Superior temporal gyrus (tissue), 1 donor: ENCODE measurements at regions not wholly inside any gene's neighbourhood (a gene's known extent, or its start where the extent isn't known, plus 50 kb on each side); places are given as distances from the start of the nearest gene placed in this dataset.
"Not testable (repeated sequence)": the region's sequence is repeated elsewhere in the genome, so short reads cannot be mapped to it uniquely, and the experiment has no call there.

Experiments used
- DNase-seq: peaks from one replicate; pipeline ENCODE4 v3.0.0-alpha.2; 2016; ENCODE audit errors: extremely low spot score

DNA sequence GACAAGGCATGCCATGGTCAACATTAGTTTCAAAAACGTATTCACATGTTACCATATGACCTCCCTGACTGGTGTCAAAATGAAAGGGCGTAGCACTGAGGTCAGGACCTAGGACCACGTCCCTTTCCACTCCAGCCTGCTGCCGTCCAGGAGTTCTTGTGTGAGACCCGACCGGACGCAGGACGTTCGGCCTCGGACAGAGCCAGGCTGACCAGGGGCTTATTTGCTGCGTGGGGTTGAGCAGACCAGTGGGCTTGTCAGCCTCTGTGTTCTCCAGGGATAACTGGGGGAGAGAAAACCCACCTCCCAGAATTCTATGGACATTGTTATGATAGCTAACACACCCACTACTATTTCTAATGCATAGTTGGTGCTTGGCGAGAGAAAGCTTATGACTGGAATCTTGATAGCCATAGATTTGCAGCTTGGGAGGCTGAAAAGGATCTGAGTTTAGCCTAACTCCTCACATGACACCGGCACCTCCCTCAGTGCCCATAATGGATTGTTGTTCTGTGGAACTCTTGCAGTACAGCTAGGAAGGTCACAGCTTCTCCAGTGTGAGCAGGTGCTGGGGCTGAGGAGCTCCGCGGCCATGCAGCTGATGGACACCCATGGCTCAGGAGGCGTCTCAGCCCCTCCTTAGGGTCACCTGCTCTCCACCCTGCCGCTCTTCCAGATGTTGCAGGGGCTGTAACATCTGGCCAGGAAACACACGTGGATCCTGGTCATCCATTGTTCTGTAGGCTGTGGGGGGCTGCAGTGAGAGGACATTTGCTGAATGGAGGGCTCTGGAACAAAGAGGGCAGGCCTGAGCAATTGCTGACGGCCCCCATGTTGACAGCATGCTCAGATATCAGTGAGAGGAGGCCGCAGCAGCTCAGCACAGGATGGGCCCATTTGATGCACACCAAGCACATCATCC is 368.4 kb downstream of the IRX2 start:
- DNase-seq: no peak

DNA sequence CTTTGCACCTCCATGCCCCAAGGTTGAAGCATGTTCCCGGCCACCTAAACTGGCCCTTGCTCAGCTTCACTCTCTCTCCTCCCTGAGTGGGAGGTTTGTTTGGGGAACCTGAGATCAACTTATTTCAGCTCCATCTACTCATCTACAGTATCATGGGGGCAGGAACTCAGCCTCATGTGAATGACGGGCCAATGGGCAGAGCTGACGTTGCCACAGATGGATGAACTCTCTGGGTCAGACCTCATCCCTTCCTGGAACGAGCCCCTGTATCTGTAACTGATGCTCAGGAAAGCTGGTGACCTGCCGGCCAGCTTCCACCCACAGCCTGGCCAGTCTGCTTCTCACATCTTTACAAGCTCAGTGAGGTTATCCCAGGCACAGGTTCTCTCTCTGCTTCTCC is 369.6 kb downstream of the IRX2 start:
- no peak for DNase-seq

DNA sequence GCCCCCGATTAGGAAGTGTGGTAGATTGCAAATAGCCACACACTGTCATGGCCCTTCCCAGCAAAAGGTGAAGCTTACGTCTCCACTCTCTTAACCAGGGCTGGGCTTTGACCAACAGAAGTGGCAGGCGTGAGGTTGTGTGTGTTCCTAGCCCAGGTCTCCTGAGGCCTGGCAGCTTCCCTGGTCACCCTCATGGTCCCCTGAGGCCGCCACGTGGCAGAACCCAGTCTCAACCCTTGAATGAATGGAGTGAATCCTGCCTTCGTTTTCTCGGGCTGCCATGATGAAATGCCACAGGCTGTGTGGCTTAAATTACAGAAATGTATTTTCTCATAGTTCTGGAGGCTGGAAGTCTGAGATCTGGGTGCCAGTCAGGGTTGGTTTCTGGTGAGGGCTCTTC is 370.4 kb downstream of the IRX2 start:
- no peak for DNase-seq

DNA sequence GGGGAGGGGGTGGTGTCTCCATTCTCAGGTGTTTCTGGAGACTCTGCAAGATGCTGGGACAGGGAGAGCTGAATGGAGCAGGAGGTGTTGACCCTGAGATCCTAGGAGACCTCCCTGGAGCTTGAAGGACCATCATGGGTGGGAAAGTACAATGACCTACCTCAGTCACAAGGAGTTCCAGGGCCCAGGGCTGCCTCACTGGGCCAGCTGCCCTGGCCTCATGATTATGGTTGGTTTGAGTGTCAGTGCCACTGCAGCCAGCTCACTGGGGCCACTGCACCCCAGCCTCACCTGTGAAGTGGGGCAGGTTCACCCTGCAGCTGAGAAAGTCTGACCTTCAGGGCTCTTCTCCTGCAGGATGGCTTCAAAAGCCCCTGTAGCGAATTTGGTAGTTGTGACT is 372.5 kb downstream of the IRX2 start:
- DNase-seq: no peak

- DNase-seq: no peak
These were observed 373.4 kb downstream of the IRX2 start for GRCh38 chr5:2378108-2378507.

GRCh38 chr5:2376486-2376885 is 375.0 kb downstream of the IRX2 start:
- DNase-seq: no peak

DNA sequence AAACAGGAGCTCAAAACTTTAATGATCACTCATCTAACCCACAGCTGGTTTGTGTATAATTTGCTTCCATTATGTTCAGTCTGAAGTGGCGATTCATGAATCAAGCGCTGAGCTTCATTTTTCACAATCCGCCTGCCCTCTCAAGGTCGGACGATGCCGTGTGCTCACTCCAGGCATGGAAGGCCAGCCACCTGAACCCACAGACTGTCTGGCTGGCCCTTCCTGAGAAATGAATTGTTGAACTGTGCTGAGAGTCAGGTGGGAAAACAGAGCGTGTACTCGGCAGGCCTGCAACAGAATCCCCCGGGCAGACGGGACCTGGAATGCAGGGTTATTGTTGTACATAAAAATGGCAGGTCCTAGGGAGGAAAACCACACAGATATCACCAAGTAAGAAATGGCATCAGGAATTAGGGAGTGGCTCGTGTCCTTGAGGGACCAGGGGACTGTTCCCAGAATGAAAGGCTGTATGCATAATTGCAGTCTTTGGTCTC is 375.7 kb downstream of the IRX2 start:
- DNase-seq: no peak

- DNase-seq: no peak
These were observed 376.2 kb downstream of the IRX2 start for GRCh38 chr5:2375291-2375690.

DNA sequence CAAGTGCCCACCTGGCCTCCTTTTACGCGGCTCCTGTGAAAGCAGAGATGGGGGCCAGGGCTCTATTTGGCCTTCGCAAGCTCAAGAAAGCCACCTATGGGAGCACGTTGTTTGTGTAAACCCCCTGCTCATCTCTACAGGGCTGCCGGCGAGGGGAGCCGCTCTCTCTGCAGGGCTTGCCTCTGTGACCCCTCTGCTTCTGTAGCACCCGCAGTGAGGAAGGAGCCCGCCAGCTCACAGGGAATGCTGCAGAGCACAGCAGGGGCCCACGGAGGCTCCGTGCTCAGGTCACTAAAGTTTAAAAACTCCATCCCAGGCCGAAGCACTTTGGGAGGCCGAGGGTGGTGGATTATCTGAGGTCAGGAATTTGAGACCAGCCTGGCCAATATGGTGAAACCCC is 376.8 kb downstream of the IRX2 start:
- DNase-seq: no peak

GRCh38 chr5:2373631-2374030 is 377.8 kb downstream of the IRX2 start:
- no peak for DNase-seq

- DNase-seq: no peak
These were observed 380.1 kb downstream of the IRX2 start for GRCh38 chr5:2371419-2371710.

- DNase-seq: no peak
These were observed 380.7 kb downstream of the IRX2 start for GRCh38 chr5:2370626-2371418.

DNA sequence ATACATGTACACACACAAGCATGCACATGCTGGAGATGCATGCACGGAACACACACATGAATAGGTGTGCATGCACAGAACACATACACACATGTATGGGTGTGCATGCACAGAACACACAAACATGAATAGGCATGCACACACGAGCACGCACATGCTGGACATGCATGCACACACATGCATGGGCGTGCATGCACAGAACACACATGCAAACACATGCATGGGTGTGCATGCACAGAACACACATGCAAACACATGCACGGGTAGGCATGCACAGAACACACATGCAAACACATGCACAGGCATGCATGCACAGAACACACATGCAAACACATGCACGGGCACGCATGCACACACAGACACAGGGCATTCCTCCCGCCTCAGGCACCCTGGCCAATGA is 382.3 kb downstream of the IRX2 start:
- no peak for DNase-seq

DNA sequence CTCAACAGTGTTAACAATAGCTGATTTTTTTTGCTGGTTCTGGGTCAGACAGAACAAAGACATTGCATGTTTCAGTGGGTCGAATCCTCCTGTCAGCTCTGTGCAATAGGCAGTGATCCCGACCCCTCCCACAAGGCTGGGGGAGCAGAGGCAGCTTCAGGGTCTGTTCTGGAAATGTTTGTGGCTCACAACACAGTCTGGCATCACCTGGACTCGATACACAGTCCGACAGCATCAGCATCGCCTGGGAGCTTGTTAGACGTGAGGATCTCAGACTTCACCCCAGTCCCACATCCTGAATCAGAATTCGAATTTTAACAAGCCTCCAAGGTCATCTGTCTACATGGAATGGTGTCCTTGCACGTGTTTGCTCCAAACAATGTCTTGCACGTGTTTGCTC is 384.7 kb downstream of the IRX2 start:
- DNase-seq: no peak

DNA sequence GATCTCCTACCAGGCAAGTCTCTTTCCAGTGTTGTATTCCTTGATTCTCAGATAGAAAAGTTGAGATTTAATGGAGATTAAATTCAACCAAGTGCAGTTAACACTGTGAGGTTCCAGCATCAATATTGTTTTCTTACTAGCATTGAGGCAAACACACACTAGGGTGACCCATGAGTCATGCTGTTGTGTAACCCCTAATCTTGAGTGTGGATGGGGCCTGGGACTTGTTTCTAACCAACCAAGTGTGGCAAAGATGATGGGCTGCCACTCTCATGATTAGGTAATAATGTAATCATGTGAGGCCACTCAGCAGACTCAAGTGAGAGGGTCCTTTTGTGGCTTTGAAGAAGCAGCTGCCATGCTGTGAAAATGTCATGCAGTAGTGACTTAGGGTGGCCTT is 394.2 kb downstream of the IRX2 start:
- DNase-seq: no peak

DNA sequence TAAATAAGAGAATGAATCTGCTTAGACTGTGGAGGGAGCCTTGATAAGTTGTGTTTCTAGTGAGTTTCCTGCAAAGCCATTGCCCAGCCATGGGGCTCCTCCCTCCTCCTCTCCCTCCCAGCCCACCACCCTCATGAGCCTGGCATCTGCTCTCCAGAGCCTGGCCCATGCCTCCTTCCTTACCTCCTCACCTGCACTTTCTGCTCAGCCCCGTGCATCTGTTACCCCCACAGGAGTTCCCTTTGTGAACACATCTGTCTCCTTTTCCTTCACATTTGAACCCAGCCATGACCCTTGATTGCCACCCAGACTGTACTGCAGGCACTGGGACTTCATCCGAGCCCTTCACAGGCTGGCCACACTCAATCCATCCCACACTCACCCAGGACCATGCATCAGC is 395.6 kb downstream of the IRX2 start:
- DNase-seq: no peak

DNA sequence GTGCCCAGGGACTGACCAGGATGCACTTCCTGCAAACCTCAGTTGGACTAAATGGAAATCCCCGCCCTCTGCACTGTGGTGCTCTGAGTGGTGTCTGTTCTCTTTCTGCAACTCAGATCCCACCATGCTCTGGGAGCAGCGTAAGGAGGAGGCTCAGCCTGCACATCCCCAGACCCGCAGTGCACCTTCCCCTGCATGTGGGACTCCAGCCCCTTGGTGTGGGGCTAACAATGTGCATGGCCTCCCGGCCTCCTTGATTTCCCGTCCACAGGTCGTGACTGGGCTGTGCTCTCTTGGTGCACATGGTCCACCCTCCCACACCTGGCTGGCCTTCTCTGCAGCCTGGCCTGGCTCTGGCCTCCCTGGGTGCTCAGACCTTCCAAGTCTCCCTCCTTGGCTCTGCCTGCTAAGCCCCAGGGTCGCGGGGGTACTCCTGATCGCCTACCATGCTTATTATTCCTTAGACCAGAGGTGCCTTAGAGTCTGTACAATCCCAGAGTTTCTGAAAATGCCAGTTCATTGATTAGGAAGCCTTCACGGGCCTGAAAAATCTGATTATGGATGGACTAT is 397.5 kb downstream of the IRX2 start:
- DNase-seq: no peak

GRCh38 chr5:2353211-2353610 is 398.3 kb downstream of the IRX2 start:
- DNase-seq: no peak

DNA sequence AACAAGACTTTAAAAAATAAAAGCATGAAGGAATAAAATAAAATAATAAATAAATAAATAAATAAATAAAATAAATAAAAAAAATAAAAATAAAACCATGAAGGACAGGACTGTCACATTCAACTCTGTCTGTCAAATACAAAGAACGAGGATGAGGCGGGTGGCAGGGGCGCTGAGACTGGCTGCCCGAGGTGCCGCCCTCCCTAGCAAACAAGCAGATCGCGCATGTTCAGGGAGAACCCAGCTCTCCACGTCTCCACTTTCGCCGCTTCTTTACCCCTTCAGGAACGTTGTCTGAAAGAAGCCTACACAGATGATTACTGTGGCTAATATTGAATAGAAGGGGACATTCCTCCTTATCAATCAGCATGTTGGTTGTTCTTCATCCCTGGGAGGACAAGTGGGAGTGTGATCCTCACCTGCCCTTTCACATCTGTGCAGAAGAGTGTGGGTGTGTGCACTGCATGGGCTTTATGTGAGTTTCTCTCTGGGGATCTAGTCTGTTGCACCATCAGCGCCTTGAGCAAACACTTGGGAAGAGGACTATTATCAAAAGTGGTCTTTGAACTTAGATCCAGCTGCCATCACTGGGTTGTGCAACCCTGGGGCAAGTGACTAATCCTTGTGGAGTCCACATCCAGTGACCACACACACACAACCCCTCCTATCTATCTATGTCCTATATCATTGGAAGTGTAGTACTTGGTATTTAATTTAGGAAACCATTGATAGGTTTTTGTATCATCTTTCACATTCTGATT is 399.2 kb downstream of the IRX2 start:
- no peak for DNase-seq

DNA sequence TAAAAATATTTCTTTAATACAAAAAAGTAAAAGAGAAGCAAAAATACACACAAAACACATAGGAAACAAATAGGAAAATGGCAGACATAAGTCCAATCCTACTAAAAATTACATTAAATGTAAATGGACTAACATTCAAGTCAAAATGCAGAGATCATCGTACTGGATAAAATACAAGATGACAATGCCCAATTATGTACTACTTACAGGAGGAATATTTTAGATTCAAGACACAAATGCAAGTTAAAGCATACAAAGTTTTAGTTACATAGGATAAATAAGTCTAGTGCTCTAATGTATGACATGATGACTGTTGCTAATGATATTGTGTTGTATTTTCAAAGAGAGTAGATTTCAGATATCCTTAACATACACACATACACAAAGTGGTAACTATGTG is 401.7 kb downstream of the IRX2 start:
- not testable (repeated sequence) for DNase-seq

- no peak for DNase-seq
These were observed 412.8 kb downstream of the IRX2 start for GRCh38 chr5:2338686-2339085.
